ENCODE measurements at regions not wholly inside any gene's neighbourhood (a gene's known extent, or its start where the extent isn't known, plus 50 kb on each side); places are given as distances from the start of the nearest gene placed in this dataset.

- dilution Hi-C loops (cut with MboI; ENCODE audit: extremely low pct_ligation_motif_present, low sequenced_read_pairs) = no loop called here
- Histone ChIP-seq H3K27me3 (ENCODE audit: control insufficient read depth in 2 of 2, insufficient read depth in 2 of 2, low read length in 2 of 2) (no peaks in the 10 kb centered on the region), H3K9ac (replicated peaks; ENCODE audit: extremely low read depth, insufficient read depth, low read length) (no peak overlapping the region), H4K20me1 (replicated peaks; ENCODE audit: control insufficient read depth, extremely low read depth, insufficient read depth, low read length) (no peaks in the 10 kb centered on the region), H3K4me3 (replicated peaks in 1 of 3; ENCODE audit: insufficient read depth in 1 of 3, low read depth in 1 of 3, low read length in 3 of 3) (no peak overlapping the region), H3K79me2 (ENCODE audit: control insufficient read depth, insufficient read depth, low read length) (no peaks in the 10 kb centered on the region), H3K27ac (ENCODE audit: insufficient read depth, low read depth, low read length) (no peak overlapping the region), H3K9me1 (replicated peaks; ENCODE audit: control insufficient read depth, extremely low read depth, insufficient read depth, low read length) (no peaks in the 10 kb centered on the region), H2AFZ (ENCODE audit: low read depth, low read length) (no peak overlapping the region), H3K4me2 (ENCODE audit: insufficient read depth, low read length) (no peak overlapping the region), H3K9me3 (replicated peaks; ENCODE audit: control insufficient read depth, insufficient read depth, low read length) (peaks cover 4% of the 10 kb centered on the region), H3K4me1 (ENCODE audit: control insufficient read depth, extremely low read depth, insufficient read depth, low read length) (no peaks in the 10 kb centered on the region), H3K36me3 (ENCODE audit: control insufficient read depth in 2 of 2, extremely low read depth in 1 of 2, insufficient read depth in 2 of 2, low read length in 2 of 2) (no peaks in the 10 kb centered on the region)
- ChIA-PET CTCF (no interaction called here), POLR2A (no interaction called here)
- no TSS peak for BruUV-seq (replicated peaks)
- no peak for TF ChIP-seq MYC (IDR thresholded peaks at IDR 0.05; ENCODE audit: low read depth, low read length)
- no peak for TF ChIP-seq JUN (IDR thresholded peaks at IDR 0.05; ENCODE audit: borderline replicate concordance, insufficient read depth, insufficient read length, low read depth)
- no peak for DNase-seq (ENCODE audit: low read depth, low spot score)
- intact Hi-C loops (cut with micrococcal nuclease) = no loop called here
- no peak for FAIRE-seq
These were observed 398.4 kb downstream of the MED10 start for GRCh38 chr5:5979761-5980537.

GRCh38 chr5:5979377-5979760 is 399.0 kb downstream of the MED10 start:
- no peak overlapping the region for H3K27ac ChIP-seq (ENCODE audit: insufficient read depth, low read depth, low read length)
- H3K79me2 ChIP-seq (ENCODE audit: control insufficient read depth, insufficient read depth, low read length) = no peaks in the 10 kb centered on the region
- DNase-seq (ENCODE audit: low read depth, low spot score) (no peak), FAIRE-seq (no peak)
- TF ChIP-seq FOS (IDR thresholded peaks at IDR 0.05; ENCODE audit: borderline replicate concordance, insufficient read depth, low read length) (no peak), MAX (IDR thresholded peaks at IDR 0.05; ENCODE audit: insufficient read depth, insufficient read length) (no peak), POLR2AphosphoS5 (IDR thresholded peaks at IDR 0.05; ENCODE audit: insufficient read depth, low read depth, low read length) (no peak), CTCF (IDR thresholded peaks at IDR 0.05; ENCODE audit: extremely low read depth in 1 of 2, insufficient read depth in 1 of 2, low read depth in 1 of 2, low read length in 2 of 2) (no peak), JUN (IDR thresholded peaks at IDR 0.05; ENCODE audit: borderline replicate concordance, insufficient read depth, insufficient read length, low read depth) (no peak), MYC (IDR thresholded peaks at IDR 0.05; ENCODE audit: low read depth, low read length) (no peak), EZH2 (IDR thresholded peaks at IDR 0.05; ENCODE audit: borderline replicate concordance, low read depth, low read length, severe bottlenecking) (no peak), GATA2 (IDR thresholded peaks at IDR 0.05; ENCODE audit: insufficient read depth, insufficient read length, low read depth, low read length) (no peak), POLR2A (IDR thresholded peaks at IDR 0.05; ENCODE audit: low read depth, low read length) (no peak)
- ChIA-PET CTCF (no interaction called here), POLR2A (no interaction called here)
- no peak overlapping the region for H3K4me3 ChIP-seq (replicated peaks in 1 of 3; ENCODE audit: insufficient read depth in 1 of 3, low read depth in 1 of 3, low read length in 3 of 3)
- no peak overlapping the region for H2AFZ ChIP-seq (ENCODE audit: low read depth, low read length)
- no peak overlapping the region for H3K4me2 ChIP-seq (ENCODE audit: insufficient read depth, low read length)
- intact Hi-C loops (cut with micrococcal nuclease) = no loop called here
- H3K9me3 ChIP-seq (replicated peaks; ENCODE audit: control insufficient read depth, insufficient read depth, low read length) = peaks cover 4% of the 10 kb centered on the region
- H4K20me1 ChIP-seq (replicated peaks; ENCODE audit: control insufficient read depth, extremely low read depth, insufficient read depth, low read length) = no peaks in the 10 kb centered on the region
- H3K4me1 ChIP-seq (ENCODE audit: control insufficient read depth, extremely low read depth, insufficient read depth, low read length) = no peaks in the 10 kb centered on the region
- dilution Hi-C loops (cut with MboI; ENCODE audit: extremely low pct_ligation_motif_present, low sequenced_read_pairs) = no loop called here
- no peaks in the 10 kb centered on the region for H3K36me3 ChIP-seq (ENCODE audit: control insufficient read depth in 2 of 2, extremely low read depth in 1 of 2, insufficient read depth in 2 of 2, low read length in 2 of 2)
- no peak overlapping the region for H3K9ac ChIP-seq (replicated peaks; ENCODE audit: extremely low read depth, insufficient read depth, low read length)
- no peaks in the 10 kb centered on the region for H3K27me3 ChIP-seq (ENCODE audit: control insufficient read depth in 2 of 2, insufficient read depth in 2 of 2, low read length in 2 of 2)
- H3K9me1 ChIP-seq (replicated peaks; ENCODE audit: control insufficient read depth, extremely low read depth, insufficient read depth, low read length) = no peaks in the 10 kb centered on the region
- BruUV-seq (replicated peaks) = no TSS peak
